H9 (cell line): ENCODE measurements at regions not wholly inside any gene's neighbourhood (a gene's known extent, or its start where the extent isn't known, plus 50 kb on each side); places are given as distances from the start of the nearest gene placed in this dataset.

ENCODE experiments used
- DNase-seq: peaks from one replicate; pipeline ENCODE4 v3.0.0-alpha.2; 2017
- H2AFZ ChIP-seq: one replicate; pipeline ENCODE4 v1.6.1; 2013; ENCODE audit warnings: mild to moderate bottlenecking, low read length, control low read depth, moderate library complexity
- H2AK5ac ChIP-seq: 2 replicates; pipeline ENCODE4 v1.6.1; 2013; ENCODE audit warnings: low read length, control low read depth, mixed read lengths; ENCODE audit not compliant: insufficient read length
- H2BK120ac ChIP-seq: one replicate; pipeline ENCODE4 v1.6.1; 2013; ENCODE audit warnings: low read depth, mild to moderate bottlenecking, low read length, control low read depth, inconsistent platforms; ENCODE audit not compliant: poor library complexity, severe bottlenecking
- H2BK12ac ChIP-seq: 2 replicates; pipeline ENCODE4 v1.6.1; 2013; ENCODE audit warnings: low read length, control low read depth, mixed read lengths, low read depth; ENCODE audit not compliant: insufficient read length
- H2BK15ac ChIP-seq: 2 replicates; pipeline ENCODE4 v1.6.1; 2013; ENCODE audit warnings: low read depth, low read length, control low read depth
- H2BK20ac ChIP-seq: one replicate; pipeline ENCODE4 v1.6.1; 2013; ENCODE audit warnings: low read depth, mild to moderate bottlenecking, low read length, control low read depth, inconsistent platforms; ENCODE audit not compliant: poor library complexity, severe bottlenecking
- H2BK5ac ChIP-seq: 2 replicates; pipeline ENCODE4 v1.6.1; 2013; ENCODE audit warnings: low read length, control low read depth, mixed read lengths; ENCODE audit not compliant: insufficient read length
- H3K14ac ChIP-seq: 2 replicates; pipeline ENCODE4 v1.6.1; 2013; ENCODE audit warnings: low read length, control low read depth; ENCODE audit not compliant: insufficient read depth
- H3K18ac ChIP-seq: 2 replicates; pipeline ENCODE4 v1.6.1; 2013; ENCODE audit warnings: low read depth, mild to moderate bottlenecking, mixed read lengths, low read length, control low read depth; ENCODE audit not compliant: insufficient read length
- H3K23ac ChIP-seq: 2 replicates; pipeline ENCODE4 v1.6.1; 2013; ENCODE audit warnings: low read length, control low read depth, mixed read lengths, low read depth; ENCODE audit not compliant: insufficient read length
- H3K23me2 ChIP-seq: 2 replicates; pipeline ENCODE4 v1.6.1; 2013; ENCODE audit warnings: low read depth, mild to moderate bottlenecking, mixed read lengths, low read length, control low read depth; ENCODE audit not compliant: insufficient read length, poor library complexity, severe bottlenecking
- H3K27ac ChIP-seq: 2 replicates; pipeline ENCODE4 v1.5.1; 2013; ENCODE audit warnings: low read length, control low read depth, mixed read lengths, low read depth; ENCODE audit not compliant: insufficient read length
- H3K27me3 ChIP-seq: 2 replicates; pipeline ENCODE4 v1.6.1; 2013; ENCODE audit warnings: low read length, control low read depth, inconsistent platforms; ENCODE audit not compliant: insufficient read depth
- H3K4ac ChIP-seq: 2 replicates; pipeline ENCODE4 v1.6.1; 2013; ENCODE audit warnings: low read depth, mild to moderate bottlenecking, control low read depth, inconsistent platforms, low read length, moderate library complexity
- H3K4me1 ChIP-seq: 2 replicates; pipeline ENCODE4 v1.6.1; 2013; ENCODE audit warnings: low read length, control low read depth, inconsistent platforms; ENCODE audit not compliant: insufficient read depth
- H3K4me2 ChIP-seq: 2 replicates; pipeline ENCODE4 v1.6.1; 2013; ENCODE audit warnings: low read length, control low read depth, mixed read lengths; ENCODE audit not compliant: insufficient read length, insufficient read depth
- H3K56ac ChIP-seq: 2 replicates; pipeline ENCODE4 v1.6.1; 2013; ENCODE audit warnings: low read depth, mild to moderate bottlenecking, mixed read lengths, low read length, control low read depth; ENCODE audit not compliant: insufficient read length
- H3K79me1 ChIP-seq: 2 replicates; pipeline ENCODE4 v1.6.1; 2013; ENCODE audit warnings: low read depth, mild to moderate bottlenecking, moderate library complexity, low read length, control low read depth, inconsistent platforms; ENCODE audit not compliant: insufficient read depth, poor library complexity, severe bottlenecking
- H3K79me2 ChIP-seq: 2 replicates; pipeline ENCODE4 v1.6.1; 2013; ENCODE audit warnings: low read length, control low read depth, inconsistent platforms; ENCODE audit not compliant: insufficient read depth
- H3K9ac ChIP-seq: 2 replicates; pipeline ENCODE4 v1.6.1; 2013; ENCODE audit warnings: low read length, control low read depth, mixed read lengths; ENCODE audit not compliant: insufficient read length; ENCODE audit errors: extremely low read depth
- H3K9me3 ChIP-seq: one replicate; pipeline ENCODE4 v1.6.1; 2013; ENCODE audit warnings: low read depth, low read length, inconsistent platforms; ENCODE audit not compliant: control insufficient read depth
- H3T11ph ChIP-seq: one replicate; pipeline ENCODE4 v1.6.1; 2013; ENCODE audit warnings: mild to moderate bottlenecking, low read length, control low read depth, inconsistent platforms
- H4K20me1 ChIP-seq: one replicate; pipeline ENCODE4 v1.6.1; 2013; ENCODE audit not compliant: control insufficient read depth, insufficient read length, insufficient read depth
- H4K5ac ChIP-seq: 2 replicates; pipeline ENCODE4 v1.6.1; 2013; ENCODE audit warnings: low read depth, mild to moderate bottlenecking, mixed read lengths, low read length, control low read depth; ENCODE audit not compliant: insufficient read length
- H4K8ac ChIP-seq: replicated peaks from 2 replicates; pipeline ENCODE4 v1.6.1; 2013; ENCODE audit warnings: low read length, control low read depth, mixed read lengths, low read depth; ENCODE audit not compliant: insufficient read length
- H4K91ac ChIP-seq: 2 replicates; pipeline ENCODE4 v1.6.1; 2013; ENCODE audit warnings: low read depth, mild to moderate bottlenecking, moderate library complexity, mixed read lengths, low read length, control low read depth; ENCODE audit not compliant: insufficient read length
- H3K27ac Mint-ChIP-seq, 3 experiments: 2 replicates in 2 of 3; 3 replicates in 1 of 3; pipeline ENCODE4 v1.8.0; 2020 to 2021; ENCODE audit warnings: mixed read lengths in 3 of 3, mild to moderate bottlenecking in 1 of 3, moderate library complexity in 1 of 3
- H3K27me3 Mint-ChIP-seq: 2 replicates; pipeline ENCODE4 v1.8.0; 2021; ENCODE audit warnings: low read depth, mild to moderate bottlenecking, moderate library complexity, mixed read lengths
- H3K36me3 Mint-ChIP-seq, 3 experiments: 2 replicates in 2 of 3; 3 replicates in 1 of 3; pipeline ENCODE4 v1.8.0; 2020 to 2021; ENCODE audit warnings: low read depth in 3 of 3, mixed read lengths in 3 of 3; ENCODE audit not compliant: insufficient read depth in 1 of 3
- H3K4me1 Mint-ChIP-seq, 2 experiments: 2 replicates each; pipeline ENCODE4 v1.8.0; 2020; ENCODE audit warnings: mixed read lengths in 2 of 2
- H3K4me3 Mint-ChIP-seq, 2 experiments: 2 replicates in 1 of 2; 3 replicates in 1 of 2; pipeline ENCODE4 v1.8.0; 2020 to 2021; ENCODE audit warnings: mild to moderate bottlenecking in 2 of 2, mixed read lengths in 2 of 2, moderate library complexity in 1 of 2
- H3K9me3 Mint-ChIP-seq, 2 experiments: 2 replicates in 1 of 2; 3 replicates in 1 of 2; pipeline ENCODE4 v1.8.0; 2020; ENCODE audit warnings: mild to moderate bottlenecking in 2 of 2, mixed read lengths in 2 of 2, moderate library complexity in 1 of 2
- WGBS: extraction: QIAGEN DNeasy Blood & Tissue Kit; methylation state at CpG from one replicate; pipeline ENCODE4 v1.1.7; 2013; ENCODE audit warnings: missing lambda C conversion rate, low lambda C conversion rate, mixed read lengths; ENCODE audit not compliant: insufficient read length; ENCODE audit errors: extremely low coverage; 5-methylcytosine and 5-hydroxymethylcytosine counted together
- TF ChIP-seq, protein P1 (sequence below): fragments of 200-600 bp; sonication (generic); conservative IDR thresholded peaks from 3 replicates; pipeline ENCODE4 v1.8.0; 2021; ENCODE audit warnings: antibody characterized with exemption, mild to moderate bottlenecking

GRCh38 chr3:30271781-30272180 is 334.6 kb upstream of the TGFBR2 start:
- H3K79me2 ChIP-seq = no peaks in the 10 kb centered on the region
- no peak overlapping the region for H2BK20ac ChIP-seq
- H3K9ac ChIP-seq = no peak overlapping the region
- TF ChIP-seq, protein P1, sequence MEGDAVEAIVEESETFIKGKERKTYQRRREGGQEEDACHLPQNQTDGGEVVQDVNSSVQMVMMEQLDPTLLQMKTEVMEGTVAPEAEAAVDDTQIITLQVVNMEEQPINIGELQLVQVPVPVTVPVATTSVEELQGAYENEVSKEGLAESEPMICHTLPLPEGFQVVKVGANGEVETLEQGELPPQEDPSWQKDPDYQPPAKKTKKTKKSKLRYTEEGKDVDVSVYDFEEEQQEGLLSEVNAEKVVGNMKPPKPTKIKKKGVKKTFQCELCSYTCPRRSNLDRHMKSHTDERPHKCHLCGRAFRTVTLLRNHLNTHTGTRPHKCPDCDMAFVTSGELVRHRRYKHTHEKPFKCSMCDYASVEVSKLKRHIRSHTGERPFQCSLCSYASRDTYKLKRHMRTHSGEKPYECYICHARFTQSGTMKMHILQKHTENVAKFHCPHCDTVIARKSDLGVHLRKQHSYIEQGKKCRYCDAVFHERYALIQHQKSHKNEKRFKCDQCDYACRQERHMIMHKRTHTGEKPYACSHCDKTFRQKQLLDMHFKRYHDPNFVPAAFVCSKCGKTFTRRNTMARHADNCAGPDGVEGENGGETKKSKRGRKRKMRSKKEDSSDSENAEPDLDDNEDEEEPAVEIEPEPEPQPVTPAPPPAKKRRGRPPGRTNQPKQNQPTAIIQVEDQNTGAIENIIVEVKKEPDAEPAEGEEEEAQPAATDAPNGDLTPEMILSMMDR = no peak
- no peak overlapping the region for H2AK5ac ChIP-seq
- no CpG with 5 or more reads among the region's 3 CpGs for WGBS
- no peaks in the 10 kb centered on the region for H3K23me2 ChIP-seq
- H2BK12ac ChIP-seq = no peak overlapping the region
- no peak overlapping the region for H2BK120ac ChIP-seq
- no peak overlapping the region for H3K27ac ChIP-seq
- no peak overlapping the region for H2AFZ ChIP-seq
- Mint-ChIP-seq H3K9me3 (peaks cover 9 to 23% of the 10 kb centered on the region in 2 experiments; a peak in 4 of 5 replicates), H3K27me3 (no peaks in the 10 kb centered on the region), H3K4me3 (no peak overlapping the region), H3K36me3 (peaks cover 4 to 7% (median 4%) of the 10 kb centered on the region in 3 experiments; a peak in 5 of 7 replicates), H3K4me1 (peaks cover 0 to 3% of the 10 kb centered on the region in 2 experiments; a peak in 1 of 4 replicates), H3K27ac (no peak overlapping the region)
- H4K20me1 ChIP-seq = no peaks in the 10 kb centered on the region
- no peak overlapping the region for H4K8ac ChIP-seq
- no peak overlapping the region for H2BK15ac ChIP-seq
- H3K18ac ChIP-seq = no peak overlapping the region
- no peaks in the 10 kb centered on the region; the same call in 1 of the 2 replicates for H3K4me1 ChIP-seq
- no peak overlapping the region for H3K4me2 ChIP-seq
- no peak overlapping the region for H3T11ph ChIP-seq
- no peaks in the 10 kb centered on the region for H3K27me3 ChIP-seq
- H4K5ac ChIP-seq = no peak overlapping the region
- no peak overlapping the region for H2BK5ac ChIP-seq
- no peak for DNase-seq
- no peak overlapping the region for H4K91ac ChIP-seq
- H3K4ac ChIP-seq = no peak overlapping the region
- no peaks in the 10 kb centered on the region for H3K9me3 ChIP-seq
- H3K79me1 ChIP-seq = no peaks in the 10 kb centered on the region
- no peak overlapping the region for H3K14ac ChIP-seq
- no peak overlapping the region for H3K56ac ChIP-seq
- H3K23ac ChIP-seq = no peak overlapping the region
